Breast epithelium (tissue), 4 donors: ENCODE measurements at regions not wholly inside any gene's neighbourhood (a gene's known extent, or its start where the extent isn't known, plus 50 kb on each side); places are given as distances from the start of the nearest gene placed in this dataset.
"Not testable (repeated sequence)": the region's sequence is repeated elsewhere in the genome, so short reads cannot be mapped to it uniquely, and the experiment has no call there.

ENCODE experiments used
- DNase-seq, 2 donors: peaks; one replicate each; pipeline ENCODE4 v3.0.0-alpha.2; 2019; ENCODE audit warnings: low spot score in 2 of 2
- H3K27ac ChIP-seq, 2 donors: fragments of 200-600 bp; sonication (generic) in 1 of 2; one replicate each; pipeline ENCODE4 v1.5.1; 2016 to 2019; ENCODE audit warnings: mild to moderate bottlenecking in 1 of 2
- H3K27me3 ChIP-seq, 2 donors: fragments of 200-600 bp; sonication (generic) in 1 of 2; one replicate each; pipeline versions ENCODE4 v1.5.1 to v1.6.0; 2017 to 2019; ENCODE audit warnings: control low read depth in 1 of 2, mild to moderate bottlenecking in 1 of 2
- H3K36me3 ChIP-seq: fragments of 200-600 bp; one replicate; pipeline ENCODE4 v1.5.1; 2019
- H3K4me1 ChIP-seq, 2 donors: fragments of 200-600 bp; sonication (generic); one replicate each; pipeline ENCODE4 v1.5.1; 2016 to 2019; ENCODE audit warnings: control low read depth in 1 of 2
- H3K4me3 ChIP-seq, 3 donors: fragments of 200-600 bp; sonication (generic); 1 replicate in 2 of 3; 2 replicates in 1 of 3; pipeline ENCODE4 v1.5.1; 2016 to 2019; ENCODE audit warnings: mild to moderate bottlenecking in 3 of 3, moderate library complexity in 2 of 3
- H3K9me3 ChIP-seq, 2 donors: fragments of 200-600 bp; sonication (generic) in 1 of 2; one replicate each; pipeline ENCODE4 v1.5.1; 2016 to 2019; ENCODE audit warnings: control low read depth in 1 of 2
- POLR2A ChIP-seq: fragments of 450-650 bp; IDR thresholded peaks from one replicate; pipeline ENCODE4 v1.6.1; 2016; ENCODE audit warnings: antibody characterized with exemption, mild to moderate bottlenecking, moderate library complexity
- POLR2AphosphoS5 ChIP-seq, 3 donors: sonication (generic); formaldehyde crosslinking; IDR thresholded peaks; one replicate each; pipeline ENCODE4 v1.6.1; 2017; ENCODE audit warnings: antibody characterized with exemption in 3 of 3
- intact Hi-C: fragments of 100-400 bp; cut with DNase I; formaldehyde crosslinking; loops from one replicate; pipeline ENCODE4 v1.15.1; 2023; ENCODE audit warnings: low total_unique reads
- TF ChIP-seq, protein P1 (sequence below), 3 donors: fragments of 450-650 bp; IDR thresholded peaks; one replicate each; pipeline ENCODE4 v1.5.1; 2016 to 2017; ENCODE audit warnings: antibody characterized with exemption in 3 of 3, mild to moderate bottlenecking in 3 of 3, moderate library complexity in 3 of 3

DNA sequence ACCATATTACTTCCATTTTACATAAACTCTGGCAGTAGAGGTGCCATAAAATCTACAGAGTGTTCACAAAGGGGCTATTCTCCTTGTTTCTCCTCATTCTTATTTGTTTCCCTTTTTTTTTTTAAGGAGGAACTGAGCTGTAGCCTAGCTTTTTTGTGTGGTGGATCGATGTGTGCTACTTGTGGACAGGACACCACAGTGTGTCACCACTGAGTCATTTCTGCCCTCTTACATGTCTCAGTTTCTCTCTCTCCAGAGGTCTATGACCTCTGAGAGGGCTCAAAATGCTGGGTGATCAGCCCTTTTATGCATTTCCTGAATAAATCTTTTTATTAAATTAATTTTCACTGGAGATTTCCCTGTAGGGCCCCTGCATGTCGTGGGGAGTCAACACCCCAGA is 370.2 kb downstream of the ADGRD1 start:
- intact Hi-C loops = no loop called here
- H3K9me3 ChIP-seq = peaks cover 0 to 18% of the 10 kb centered on the region in 2 donors
- H3K27ac ChIP-seq = no peak overlapping the region
- DNase-seq = no peak
- no peaks in the 10 kb centered on the region for H3K4me1 ChIP-seq
- H3K27me3 ChIP-seq = no peaks in the 10 kb centered on the region
- no peak overlapping the region for H3K4me3 ChIP-seq
- H3K36me3 ChIP-seq = no peaks in the 10 kb centered on the region
- TF ChIP-seq POLR2A (no peak), POLR2AphosphoS5 (IDR thresholded peaks at IDR 0.05) (no peak)
- TF ChIP-seq, protein P1, sequence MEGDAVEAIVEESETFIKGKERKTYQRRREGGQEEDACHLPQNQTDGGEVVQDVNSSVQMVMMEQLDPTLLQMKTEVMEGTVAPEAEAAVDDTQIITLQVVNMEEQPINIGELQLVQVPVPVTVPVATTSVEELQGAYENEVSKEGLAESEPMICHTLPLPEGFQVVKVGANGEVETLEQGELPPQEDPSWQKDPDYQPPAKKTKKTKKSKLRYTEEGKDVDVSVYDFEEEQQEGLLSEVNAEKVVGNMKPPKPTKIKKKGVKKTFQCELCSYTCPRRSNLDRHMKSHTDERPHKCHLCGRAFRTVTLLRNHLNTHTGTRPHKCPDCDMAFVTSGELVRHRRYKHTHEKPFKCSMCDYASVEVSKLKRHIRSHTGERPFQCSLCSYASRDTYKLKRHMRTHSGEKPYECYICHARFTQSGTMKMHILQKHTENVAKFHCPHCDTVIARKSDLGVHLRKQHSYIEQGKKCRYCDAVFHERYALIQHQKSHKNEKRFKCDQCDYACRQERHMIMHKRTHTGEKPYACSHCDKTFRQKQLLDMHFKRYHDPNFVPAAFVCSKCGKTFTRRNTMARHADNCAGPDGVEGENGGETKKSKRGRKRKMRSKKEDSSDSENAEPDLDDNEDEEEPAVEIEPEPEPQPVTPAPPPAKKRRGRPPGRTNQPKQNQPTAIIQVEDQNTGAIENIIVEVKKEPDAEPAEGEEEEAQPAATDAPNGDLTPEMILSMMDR (IDR thresholded peaks at IDR 0.05) = no peak

GRCh38 chr12:131327521-131328488 is 374.1 kb downstream of the ADGRD1 start:
- H3K27me3 ChIP-seq = no peaks in the 10 kb centered on the region
- DNase-seq = peak in 1 of 2 donors; percentile 2
- intact Hi-C loops = no loop called here
- H3K27ac ChIP-seq = no peak overlapping the region
- no peaks in the 10 kb centered on the region for H3K36me3 ChIP-seq
- H3K4me1 ChIP-seq = no peaks in the 10 kb centered on the region
- H3K9me3 ChIP-seq = no peaks in the 10 kb centered on the region
- TF ChIP-seq, protein P1 (IDR thresholded peaks at IDR 0.05) = no peak
- TF ChIP-seq POLR2AphosphoS5 (IDR thresholded peaks at IDR 0.05) = no peak
- TF ChIP-seq POLR2A = no peak
- H3K4me3 ChIP-seq = no peak overlapping the region

- H3K27ac ChIP-seq, H3K36me3 ChIP-seq, DNase-seq, H3K9me3 ChIP-seq, H3K27me3 ChIP-seq, H3K4me1 ChIP-seq, intact Hi-C loops, H3K4me3 ChIP-seq: not testable (repeated sequence)
These were observed 375.4 kb downstream of the ADGRD1 start for GRCh38 chr12:131328861-131329845.

DNA sequence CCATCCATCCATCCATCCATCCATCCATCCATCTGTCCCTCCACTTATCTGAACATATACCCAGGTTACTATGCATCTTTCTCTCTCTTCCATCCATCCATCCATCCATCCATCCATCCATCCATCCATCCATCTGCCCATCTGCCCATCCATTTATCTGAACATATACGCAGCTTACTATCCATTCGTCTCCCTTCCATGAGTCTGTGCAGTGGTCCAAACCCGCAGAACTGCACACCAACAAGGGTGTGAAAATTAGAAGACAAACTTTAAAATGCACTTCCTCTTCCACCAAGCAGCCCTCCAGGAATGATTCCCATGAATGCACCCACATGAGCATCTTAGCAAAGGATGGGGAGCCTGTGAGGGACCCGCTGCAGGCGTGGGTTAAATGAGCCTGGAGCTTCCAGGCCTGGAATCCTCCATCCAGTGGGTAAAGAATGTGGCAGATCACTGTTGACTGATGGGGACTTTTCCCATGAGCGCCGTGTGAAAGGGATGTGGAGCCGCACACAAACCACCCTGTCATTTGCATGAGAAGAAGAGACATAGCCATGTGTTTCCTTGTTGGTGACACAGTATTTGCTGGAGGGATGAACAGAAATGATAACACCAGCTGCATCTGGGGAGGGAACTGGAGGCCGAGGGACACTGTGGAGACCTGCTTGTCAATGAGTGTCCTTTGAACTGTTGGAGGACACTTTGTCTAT is 376.6 kb downstream of the ADGRD1 start:
- H3K9me3 ChIP-seq = peaks cover 0 to 6% of the 10 kb centered on the region in 2 donors
- no peak overlapping the region for H3K4me3 ChIP-seq
- TF ChIP-seq POLR2AphosphoS5 (IDR thresholded peaks at IDR 0.05) (no peak), POLR2A (no peak)
- TF ChIP-seq, protein P1 (IDR thresholded peaks at IDR 0.05) = no peak
- H3K36me3 ChIP-seq = no peaks in the 10 kb centered on the region
- no peak overlapping the region for H3K27ac ChIP-seq
- no peak for DNase-seq
- no peaks in the 10 kb centered on the region for H3K27me3 ChIP-seq
- intact Hi-C loops = no loop called here
- H3K4me1 ChIP-seq = no peaks in the 10 kb centered on the region

- no peak overlapping the region for H3K4me3 ChIP-seq
- no peak for DNase-seq
- intact Hi-C loops = no loop called here
- TF ChIP-seq POLR2A = no peak
- TF ChIP-seq, protein P1 (IDR thresholded peaks at IDR 0.05) = no peak
- no peak for TF ChIP-seq POLR2AphosphoS5 (IDR thresholded peaks at IDR 0.05)
- no peaks in the 10 kb centered on the region for H3K27me3 ChIP-seq
- no peaks in the 10 kb centered on the region for H3K36me3 ChIP-seq
- H3K27ac ChIP-seq = no peak overlapping the region
- H3K4me1 ChIP-seq = no peaks in the 10 kb centered on the region
- peaks cover 0 to 10% of the 10 kb centered on the region in 2 donors for H3K9me3 ChIP-seq
These were observed 377.5 kb downstream of the ADGRD1 start for GRCh38 chr12:131331148-131331750.
